SH-SY5Y (cell line): ENCODE measurements at regions not wholly inside any gene's neighbourhood (a gene's known extent, or its start where the extent isn't known, plus 50 kb on each side); places are given as distances from the start of the nearest gene placed in this dataset.

Experiments used
- GATA2 ChIP-seq: IDR thresholded peaks from 2 replicates; pipeline ENCODE4 v1.6.1; 2011; ENCODE audit warnings: mild to moderate bottlenecking, low read depth, low read length
- GATA3 ChIP-seq: IDR thresholded peaks from 2 replicates; pipeline ENCODE4 v1.6.1; 2011; ENCODE audit warnings: low read depth, mild to moderate bottlenecking, low read length, moderate library complexity

DNA sequence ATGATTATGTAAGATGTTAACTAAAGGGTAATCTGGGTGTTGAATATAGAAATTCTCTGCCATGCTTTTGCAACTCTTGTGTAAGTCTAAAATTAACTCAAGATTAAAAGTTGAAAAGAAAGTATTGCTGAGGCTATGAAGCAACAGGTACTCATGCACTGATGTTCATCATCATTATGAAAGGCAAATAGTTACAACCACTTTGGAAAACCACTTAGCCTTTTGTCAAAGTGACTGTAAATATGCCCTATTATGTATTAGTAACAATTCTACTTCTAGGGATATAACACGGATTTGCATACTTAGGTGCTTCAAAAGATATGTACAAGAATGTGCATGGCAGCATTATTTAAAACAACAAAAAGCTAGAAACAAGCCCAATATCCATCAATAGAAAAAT, 227.8 kb upstream of the CXXC4 start:
- TF ChIP-seq GATA2 (no peak), GATA3 (no peak)
